ENCODE measurements at regions not wholly inside any gene's neighbourhood (a gene's known extent, or its start where the extent isn't known, plus 50 kb on each side); places are given as distances from the start of the nearest gene placed in this dataset.

GRCh38 chr1:167145965-167146364 is 52.1 kb downstream of the STYXL2 start:
- TF ChIP-seq CTCF (IDR thresholded peaks at IDR 0.05; ENCODE audit: insufficient read depth, missing control alignments) = no peak
- DNase-seq (ENCODE audit: insufficient read length, low spot score) (no peak), FAIRE-seq (no peak)

GRCh38 chr1:167146903-167147539 is 53.1 kb downstream of the STYXL2 start:
- no peak for TF ChIP-seq CTCF (IDR thresholded peaks at IDR 0.05; ENCODE audit: insufficient read depth, missing control alignments)
- DNase-seq (ENCODE audit: insufficient read length, low spot score) (no peak), FAIRE-seq (peak; percentile 66)

GRCh38 chr1:167148421-167148820 is 54.5 kb downstream of the STYXL2 start:
- FAIRE-seq (no peak), DNase-seq (ENCODE audit: insufficient read length, low spot score) (no peak)
- no peak for TF ChIP-seq CTCF (IDR thresholded peaks at IDR 0.05; ENCODE audit: insufficient read depth, missing control alignments)

DNA sequence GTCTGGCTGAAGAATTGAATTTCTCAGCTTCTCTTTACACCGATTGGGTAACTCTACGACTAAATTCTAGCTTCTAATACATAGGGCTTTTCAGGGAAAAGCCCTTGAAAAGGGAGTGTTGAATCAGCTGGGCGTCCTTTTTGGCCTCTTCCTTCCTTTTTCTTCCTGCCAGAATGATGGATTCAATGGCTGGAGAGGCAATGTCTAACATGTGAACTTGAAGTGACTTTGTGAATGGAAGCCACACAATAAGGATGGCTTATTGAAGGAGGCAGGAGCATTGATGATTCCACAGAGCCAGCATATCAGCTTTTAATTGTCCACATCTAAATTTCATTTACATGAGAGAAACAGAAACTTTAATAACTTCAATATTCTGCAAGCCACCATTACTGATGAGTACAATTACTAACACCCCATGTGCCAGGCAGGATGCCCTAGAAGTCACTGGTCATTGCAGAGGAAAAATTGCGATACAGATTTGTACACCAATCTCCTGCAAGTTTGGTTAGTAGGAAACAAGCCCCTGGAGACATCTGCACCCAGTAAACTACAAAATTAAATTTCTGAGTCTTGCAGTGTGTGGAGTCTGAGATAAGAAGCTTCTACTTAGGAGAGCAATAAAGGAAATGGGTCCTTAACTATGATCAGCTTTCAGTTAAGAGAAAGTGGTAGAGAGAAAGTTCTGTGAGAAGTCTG is 56.1 kb downstream of the STYXL2 start:
- no peak for DNase-seq (ENCODE audit: insufficient read length, low spot score)
- no peak for TF ChIP-seq CTCF (IDR thresholded peaks at IDR 0.05; ENCODE audit: insufficient read depth, missing control alignments)
- FAIRE-seq = peak; percentile 35

DNA sequence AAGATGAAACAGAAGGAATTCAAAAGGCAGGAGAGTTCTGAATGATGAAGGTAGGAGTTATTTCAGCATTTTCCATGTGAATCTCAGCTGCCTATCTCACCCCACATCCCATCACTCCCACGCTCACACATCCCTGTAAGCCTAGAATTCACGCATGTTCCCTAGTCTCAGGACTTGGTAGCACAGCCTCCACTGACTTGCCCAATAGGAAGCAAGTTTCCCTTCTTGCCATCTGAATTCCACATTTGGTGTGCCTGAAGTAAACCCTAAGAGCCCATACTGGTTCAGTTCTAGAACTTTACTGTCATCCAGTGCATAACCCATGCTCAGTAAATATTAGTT is 56.6 kb downstream of the STYXL2 start:
- TF ChIP-seq CTCF (IDR thresholded peaks at IDR 0.05; ENCODE audit: insufficient read depth, missing control alignments) = no peak
- DNase-seq (ENCODE audit: insufficient read length, low spot score) (no peak), FAIRE-seq (no peak)

DNA sequence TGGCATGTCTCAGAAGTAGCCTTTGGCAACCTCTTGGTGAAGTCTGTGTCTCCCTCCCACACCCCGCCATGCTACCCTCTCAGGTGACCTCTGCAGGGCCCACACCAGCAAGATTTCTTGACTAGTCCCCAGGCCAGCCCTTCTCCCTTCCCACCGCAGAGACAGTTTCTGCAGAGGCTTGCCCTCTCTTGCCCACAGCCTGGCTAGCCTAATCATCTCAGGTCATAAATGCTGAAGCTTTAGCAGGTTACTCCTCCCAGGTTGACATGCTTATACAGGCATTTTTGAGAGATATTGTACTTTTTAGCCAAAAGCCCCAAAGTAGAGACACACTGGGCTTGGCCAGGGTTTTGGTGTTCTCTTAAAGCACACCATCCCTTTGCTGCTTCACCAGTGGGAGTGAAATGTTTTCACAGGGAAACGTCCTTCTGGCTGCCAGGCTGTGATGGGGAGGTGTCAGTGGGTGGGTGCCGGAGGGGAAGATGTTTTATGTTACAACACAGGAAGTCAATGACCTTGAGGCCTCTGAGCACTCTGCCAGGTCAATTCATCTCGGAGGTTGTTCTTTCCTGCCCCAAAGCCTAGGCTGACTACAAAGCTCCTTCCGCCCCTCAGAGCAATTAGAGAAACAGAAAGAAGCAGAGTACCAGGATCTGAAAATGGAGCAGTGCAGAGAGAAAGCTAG is 58.5 kb downstream of the STYXL2 start:
- DNase-seq (ENCODE audit: insufficient read length, low spot score) (no peak), FAIRE-seq (no peak)
- no peak for TF ChIP-seq CTCF (IDR thresholded peaks at IDR 0.05; ENCODE audit: insufficient read depth, missing control alignments)

DNA sequence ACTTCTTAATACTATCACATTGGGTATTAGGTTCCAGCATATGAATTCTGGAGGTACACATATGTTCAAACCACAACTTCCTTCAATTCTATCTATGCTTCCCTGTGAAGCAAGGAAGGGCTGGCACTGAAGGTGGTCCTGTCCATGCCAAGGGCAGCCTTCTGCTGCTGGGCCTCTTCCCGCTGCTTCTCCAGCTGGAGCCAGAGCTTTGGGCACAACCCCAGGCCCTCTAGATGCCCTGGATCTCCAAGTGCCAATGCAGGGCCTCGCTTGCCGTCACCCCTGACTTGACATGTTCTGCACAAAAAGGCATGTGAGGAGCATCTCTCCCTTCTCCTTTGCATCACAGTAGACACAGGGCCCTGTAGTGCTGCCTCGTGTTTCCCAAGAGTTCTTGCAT is 62.6 kb downstream of the STYXL2 start:
- DNase-seq (ENCODE audit: insufficient read length, low spot score) (no peak), FAIRE-seq (no peak)
- no peak for TF ChIP-seq CTCF (IDR thresholded peaks at IDR 0.05; ENCODE audit: insufficient read depth, missing control alignments)

All from D721Med (cell line).